DMS 273 (cell line): ENCODE measurements at regions not wholly inside any gene's neighbourhood (a gene's known extent, or its start where the extent isn't known, plus 50 kb on each side); places are given as distances from the start of the nearest gene placed in this dataset.

Experiments used
- DNase-seq: peaks from one replicate; lab custom pipeline; 2025; ENCODE audit not compliant: unreplicated experiment; lab: John Stamatoyannopoulos, UW

DNA sequence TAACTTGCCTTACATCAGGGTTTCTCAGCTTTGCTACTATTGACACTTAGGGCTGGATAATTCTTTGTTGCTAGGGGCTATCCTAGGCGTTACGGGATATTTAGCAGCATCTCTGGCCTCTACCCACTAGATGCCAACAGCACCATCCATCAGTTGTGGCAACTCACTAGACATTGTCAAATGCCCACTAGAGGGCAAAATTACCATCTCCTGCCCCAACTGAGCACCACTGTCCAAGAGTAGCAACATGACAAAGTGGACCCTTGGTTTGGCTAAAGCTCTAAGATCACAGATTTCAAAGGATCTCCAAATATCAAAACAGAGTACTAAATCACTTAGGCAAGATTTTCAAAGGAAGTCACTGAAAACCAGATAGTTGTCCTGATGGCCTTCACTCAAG is 251.7 kb upstream of the TBX3 start:
- DNase-seq, result peak; percentile 1

DNA sequence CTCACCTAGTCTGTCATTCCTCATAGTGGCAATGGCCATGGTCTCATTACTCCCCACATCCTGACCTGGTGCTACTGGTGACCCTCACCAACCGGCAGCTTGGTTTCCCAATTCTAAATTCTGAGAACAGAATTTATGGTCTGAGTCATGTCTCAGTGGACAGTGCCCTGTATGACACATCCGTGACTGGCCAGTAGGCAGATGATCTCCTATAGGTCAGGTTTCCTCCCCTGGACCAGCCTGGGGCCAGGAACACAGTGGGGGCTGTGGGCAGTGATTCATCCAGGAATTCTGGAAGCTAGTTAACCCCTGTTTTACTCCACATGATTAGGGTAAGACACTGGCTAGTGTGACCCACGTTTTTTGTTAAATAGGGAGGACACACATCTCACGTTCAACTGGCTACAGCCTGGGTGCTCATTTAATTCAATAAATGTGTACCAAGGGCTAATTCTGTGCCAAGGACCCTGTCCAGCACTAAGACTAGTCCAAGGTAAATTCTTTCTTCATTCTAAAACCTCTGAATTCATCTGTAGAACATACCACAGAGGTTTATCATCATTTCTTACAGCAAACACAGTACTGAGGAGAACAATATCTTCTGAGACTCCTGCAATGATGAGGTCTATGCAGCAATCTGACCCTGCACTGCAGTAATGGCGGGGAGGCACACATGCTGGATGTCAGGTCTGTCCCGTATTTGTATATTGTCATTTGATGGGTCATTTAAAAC is 249.6 kb upstream of the TBX3 start:
- no peak for DNase-seq

DNA sequence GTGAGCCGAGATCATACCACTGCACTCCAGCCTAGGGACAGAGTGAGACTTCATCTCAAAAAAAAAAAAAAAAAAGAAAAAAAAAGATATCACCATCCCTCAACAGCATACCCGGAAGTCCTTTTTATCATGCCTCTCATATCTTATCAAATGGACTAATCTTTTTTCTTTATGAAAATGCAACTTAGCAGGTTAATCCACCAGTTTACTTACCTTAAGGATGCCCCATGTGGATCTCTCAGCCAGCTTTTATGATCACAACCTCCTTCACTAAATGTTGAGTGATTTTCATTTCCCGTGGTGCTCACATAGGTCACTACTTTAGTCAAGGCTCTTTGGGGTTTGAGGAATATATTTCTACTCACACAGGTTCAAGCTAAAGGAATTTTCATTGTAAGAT is 248.8 kb upstream of the TBX3 start:
- DNase-seq, result no peak

DNA sequence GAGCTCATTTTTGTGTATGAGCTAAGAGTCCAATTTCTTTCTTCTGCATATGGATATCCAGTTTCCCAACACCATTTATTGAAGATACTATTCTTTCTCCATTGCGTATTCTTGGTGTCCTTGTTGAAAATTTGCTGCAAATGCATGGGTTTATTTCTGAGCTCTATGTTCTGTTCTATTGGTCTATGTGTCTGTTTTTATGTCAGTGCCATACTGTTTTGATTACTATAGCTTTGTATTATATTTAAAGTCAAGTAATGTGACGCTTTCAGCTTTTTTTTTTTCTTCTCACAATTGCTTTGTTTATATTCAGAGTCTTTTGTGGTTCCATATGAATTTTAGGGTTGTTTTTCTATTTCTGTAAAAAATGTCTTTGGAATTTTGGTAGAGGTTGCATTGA is 247.1 kb upstream of the TBX3 start:
- DNase-seq, result no peak

DNA sequence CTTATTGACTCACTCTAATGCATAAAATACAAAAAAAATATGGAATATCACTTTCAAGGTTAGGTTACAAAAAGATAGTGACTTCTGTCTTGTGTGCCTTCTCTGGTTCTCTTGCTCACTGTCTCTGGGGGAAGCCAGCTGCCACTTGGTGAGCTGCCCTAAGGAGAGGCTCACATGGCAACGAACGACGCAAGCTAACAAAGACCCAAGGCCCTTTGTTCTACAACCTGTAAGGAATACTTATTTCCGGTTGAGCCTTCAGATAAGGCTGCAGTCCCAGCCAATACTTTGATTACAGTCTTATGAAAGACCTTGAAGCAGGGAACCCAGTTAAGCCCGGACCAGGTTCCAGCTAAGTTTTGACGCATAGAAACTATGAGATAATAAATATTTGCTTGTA is 242.4 kb upstream of the TBX3 start:
- DNase-seq, result no peak

DNA sequence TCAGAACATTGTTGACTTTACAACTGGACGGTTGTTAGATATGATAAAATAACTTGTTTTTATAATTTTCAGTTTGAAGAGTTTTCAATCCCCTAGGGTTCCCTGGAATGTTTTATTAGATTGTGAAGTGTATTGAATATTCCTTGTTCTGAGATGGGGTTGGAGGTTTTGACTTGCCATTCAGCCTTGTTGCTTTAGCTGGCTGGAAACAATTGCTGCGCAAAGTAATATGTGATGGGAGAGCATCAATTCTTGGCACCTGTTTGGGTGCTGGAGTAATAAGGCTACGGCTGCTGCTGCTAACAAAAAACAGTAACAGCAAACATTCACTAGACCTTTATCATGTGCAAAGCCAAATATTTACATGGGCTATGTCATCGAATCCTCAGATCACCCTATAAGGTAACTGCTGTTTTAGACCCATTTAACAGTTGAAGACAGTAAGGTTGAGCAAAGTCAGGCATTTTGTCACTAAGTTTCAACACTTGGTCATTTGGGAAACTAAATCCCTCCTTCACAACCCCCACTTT is 241.0 kb upstream of the TBX3 start:
- no peak for DNase-seq

DNA sequence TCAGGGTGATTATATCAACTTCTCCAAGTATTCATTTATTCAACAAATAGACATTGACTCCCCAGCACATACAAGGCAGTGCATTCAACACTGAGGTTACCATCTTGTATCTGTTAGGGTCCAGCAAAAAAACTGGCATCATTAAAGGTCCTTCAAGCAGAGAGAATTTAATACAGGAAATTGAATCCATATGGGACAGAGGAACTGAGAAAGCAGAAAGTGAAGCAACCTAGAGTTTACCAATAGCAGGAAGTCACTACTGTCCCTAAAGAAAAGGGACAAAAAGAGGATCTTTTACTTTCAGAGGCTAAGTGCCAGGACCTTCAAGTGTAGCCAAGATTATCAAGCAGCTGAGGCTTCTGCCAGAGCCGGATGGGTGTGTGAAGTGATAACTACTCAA is 237.8 kb upstream of the TBX3 start:
- DNase-seq, result no peak

DNA sequence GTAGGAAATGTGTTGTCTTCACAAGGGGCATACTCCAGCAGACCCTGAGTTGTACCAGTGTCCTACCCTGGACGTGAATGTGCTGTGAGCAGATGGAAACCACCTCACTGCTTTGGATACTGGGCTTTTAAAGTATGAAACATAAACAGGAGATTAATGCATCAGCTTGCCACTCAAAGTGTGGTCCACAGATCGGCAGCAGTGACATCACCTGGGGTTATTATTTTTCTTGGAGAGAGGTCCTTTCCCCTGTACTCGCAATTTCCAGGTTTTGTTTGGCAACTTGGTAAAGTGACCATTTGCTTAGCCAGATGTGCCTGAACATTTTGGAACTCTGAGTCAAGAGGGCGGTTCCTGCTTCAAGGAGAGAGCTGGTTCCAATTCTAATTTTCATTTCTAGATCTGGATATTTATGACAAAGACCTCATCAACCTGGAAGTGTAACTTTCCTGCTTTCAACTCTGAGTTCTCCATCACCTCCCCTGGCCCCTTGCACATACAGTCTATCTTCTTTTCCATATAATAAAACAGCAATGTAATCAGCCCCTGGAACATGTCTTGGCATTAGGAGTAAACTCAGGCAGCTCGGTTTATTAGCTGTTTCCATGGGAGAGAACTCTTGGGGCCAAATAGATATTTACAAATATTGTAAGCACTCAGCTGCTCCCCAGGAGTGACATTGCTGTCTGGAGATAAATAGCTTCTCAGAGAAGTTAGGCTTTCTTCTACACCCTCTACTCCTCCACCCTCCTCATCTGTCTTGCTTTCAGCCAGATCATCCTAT is 237.0 kb upstream of the TBX3 start:
- DNase-seq, result no peak

DNA sequence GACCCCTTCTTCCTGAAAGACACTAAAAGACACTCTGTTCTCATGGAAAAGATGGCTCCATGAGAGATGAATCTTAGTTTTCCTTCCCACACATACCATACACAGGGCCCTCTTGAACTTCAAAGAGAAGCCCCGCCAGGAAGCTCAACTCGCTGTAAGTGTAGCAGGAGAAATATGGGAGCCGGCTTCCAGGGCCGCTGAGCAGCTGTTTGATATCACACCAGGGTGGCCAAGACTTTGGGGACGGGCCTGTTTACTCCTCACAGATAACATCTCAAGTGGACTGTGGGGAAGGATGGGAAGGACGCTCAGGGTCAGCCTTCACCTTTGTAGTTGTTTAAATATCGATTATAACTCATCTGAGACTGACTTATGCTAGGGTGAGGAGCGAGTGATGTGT is 235.5 kb upstream of the TBX3 start:
- DNase-seq, result no peak

DNA sequence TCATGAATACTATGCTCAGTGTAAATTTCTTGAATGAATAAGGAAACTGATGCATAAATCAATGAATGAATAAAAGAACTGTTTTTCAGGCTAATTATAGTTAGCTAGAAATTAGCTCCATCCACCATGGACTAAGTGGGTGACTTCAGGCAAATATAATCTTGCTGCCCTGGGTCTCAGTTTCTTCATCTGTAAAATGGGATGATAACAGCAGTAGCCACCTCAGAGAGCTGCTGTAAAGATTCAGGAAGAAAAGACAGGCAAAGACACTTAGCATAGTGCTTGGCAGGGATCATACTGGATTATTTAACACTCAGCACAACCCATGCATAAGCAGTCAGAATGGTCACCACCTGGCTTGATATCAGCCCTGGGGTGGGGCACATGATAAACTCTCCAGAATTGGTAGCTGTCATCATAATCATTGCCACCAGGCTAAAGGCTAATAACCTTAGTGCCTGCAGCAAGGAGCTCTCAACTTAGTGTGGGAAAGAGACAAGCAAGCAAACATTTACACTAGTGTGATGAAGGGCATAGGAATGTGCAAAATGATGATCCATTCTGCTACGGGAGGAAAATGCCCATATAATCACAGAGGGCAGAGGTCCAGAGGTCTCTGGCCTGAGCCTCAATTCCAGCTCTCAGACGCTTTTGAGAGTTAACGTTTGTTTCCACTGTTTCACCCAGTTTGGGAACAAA is 234.7 kb upstream of the TBX3 start:
- no peak for DNase-seq

DNA sequence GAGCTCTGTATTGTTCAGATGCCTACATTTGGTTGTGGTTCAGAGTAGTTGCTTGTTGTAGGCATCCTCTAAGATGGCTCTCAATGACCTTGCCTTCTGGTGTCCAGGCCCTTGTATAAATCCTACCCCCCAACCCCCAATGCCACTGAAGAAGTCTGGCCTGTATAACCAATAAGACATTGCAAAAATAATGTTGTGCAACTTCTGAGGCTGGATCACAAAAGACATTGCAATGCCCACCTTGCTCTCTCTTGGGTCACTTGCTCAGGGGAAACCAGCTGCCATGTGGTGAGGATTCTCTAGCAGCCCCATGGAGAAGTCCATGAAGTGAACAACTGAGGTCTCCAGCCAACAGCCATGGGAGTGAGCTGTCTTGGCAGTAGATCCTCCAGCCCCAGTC is 234.0 kb upstream of the TBX3 start:
- no peak for DNase-seq

DNA sequence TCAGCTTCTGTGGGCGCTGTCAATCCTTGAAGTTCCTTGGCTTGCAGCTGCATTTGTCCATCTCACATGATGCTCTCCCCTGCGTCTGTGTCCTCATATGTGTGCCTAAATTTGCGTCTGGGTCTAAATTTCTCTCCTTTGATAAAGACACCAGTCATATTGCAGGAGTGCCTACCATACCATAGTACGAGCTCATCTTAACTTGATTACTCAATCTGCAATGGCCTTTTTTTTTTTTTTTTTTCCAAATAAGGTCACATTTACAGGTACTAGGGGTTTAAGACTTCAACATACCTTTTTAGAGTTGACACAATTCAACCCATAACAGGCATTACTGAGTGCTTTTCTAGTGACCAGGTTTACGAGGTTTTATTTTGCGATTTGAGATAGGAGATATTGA is 233.3 kb upstream of the TBX3 start:
- DNase-seq, result no peak

DNA sequence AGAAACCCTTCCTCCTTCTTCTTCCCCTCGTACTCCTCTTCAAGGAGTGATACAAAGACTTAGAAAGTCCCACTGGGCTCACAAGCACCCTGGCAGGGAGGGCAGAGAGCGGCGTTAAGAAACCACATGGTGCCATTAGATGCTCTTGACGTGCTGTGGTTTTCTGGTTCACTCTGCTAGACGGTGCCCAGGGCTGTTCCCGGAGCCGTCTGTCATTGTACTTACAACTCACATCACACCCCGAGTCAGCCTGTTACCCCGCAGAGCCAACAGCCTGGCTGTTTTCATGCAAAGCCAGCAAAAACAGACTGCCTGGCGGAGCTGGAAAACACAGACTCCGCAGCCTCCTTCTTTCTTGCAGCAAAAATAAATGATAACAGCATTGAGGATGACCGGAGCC is 232.6 kb upstream of the TBX3 start:
- DNase-seq, result no peak

DNA sequence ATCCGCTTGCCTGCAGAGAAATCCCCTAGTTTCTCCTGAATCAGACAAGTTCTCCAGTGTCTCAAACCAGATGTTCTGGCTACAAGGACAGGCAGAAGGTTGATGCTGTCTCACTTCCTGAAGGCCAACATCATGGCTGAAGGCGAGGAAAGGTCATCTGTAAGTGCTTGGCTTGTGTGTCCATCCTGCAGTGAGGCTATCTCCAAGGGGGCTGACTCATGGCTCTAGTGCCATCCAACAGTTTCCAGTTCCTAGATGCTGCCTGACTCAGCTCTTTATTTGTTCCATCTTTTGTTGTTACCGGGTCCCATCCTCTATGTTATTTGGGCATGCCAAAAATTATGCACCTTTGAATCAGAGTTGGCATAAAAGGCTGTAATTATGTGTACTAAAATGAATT is 232.1 kb upstream of the TBX3 start:
- no peak for DNase-seq

DNA sequence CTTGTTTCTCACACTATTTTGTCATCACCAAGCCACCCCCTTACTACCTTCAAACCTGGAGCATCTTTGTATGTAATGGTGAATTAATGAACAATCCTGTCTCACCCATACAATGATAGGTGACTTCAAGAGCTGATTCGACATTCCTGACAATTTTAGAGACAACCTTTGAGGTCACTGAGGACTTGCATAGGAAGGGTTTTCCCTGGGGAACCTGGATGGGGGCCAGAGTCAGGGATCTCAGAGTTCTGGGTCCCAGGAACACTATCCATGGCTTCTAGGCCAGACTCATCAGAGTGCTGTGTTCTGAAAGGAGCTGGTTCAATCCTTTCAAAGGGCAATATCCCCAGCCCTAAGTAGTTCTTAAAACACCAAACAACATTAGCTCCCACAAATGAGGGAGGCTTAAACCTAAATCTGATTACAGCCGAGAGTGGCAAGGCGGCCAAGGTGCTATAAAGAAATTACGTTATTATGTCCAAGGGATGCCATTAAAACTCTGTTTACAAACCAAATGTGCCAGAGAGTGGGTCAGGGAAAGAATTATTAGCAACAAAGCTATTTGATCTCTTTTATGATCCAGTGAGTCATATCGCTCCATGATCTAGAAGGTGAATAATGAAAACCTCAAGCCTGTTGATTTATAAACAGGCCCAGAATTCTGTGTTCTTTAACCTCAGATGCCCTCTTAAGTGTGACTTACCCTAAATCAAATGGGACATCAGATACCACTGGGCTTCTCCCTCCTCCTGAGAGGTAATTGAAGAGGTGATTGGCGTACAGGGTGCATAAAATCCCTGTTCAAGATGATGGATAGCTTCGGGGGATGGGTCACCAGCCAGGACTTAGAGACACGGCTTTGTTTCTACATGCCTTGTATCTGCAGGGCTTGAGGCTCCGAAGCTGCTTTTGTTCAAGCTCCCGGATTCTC is 230.2 kb upstream of the TBX3 start:
- DNase-seq, result no peak

DNA sequence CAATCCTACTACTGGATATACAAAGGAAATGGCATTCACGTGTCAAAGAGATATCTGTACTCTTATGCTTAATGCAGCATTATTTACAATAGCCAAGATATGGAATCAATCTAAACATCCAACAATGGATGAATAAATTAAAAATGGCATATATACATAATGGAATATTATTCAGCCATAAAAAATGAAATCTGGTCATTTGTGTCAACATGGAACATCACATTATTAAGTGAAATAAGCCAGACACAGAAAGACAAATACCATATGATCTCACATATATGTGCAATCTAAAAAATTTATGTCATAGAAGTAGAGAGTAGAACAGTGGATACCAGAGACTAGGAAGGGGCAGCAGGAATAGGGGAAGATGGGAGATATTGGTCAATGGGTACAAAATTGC is 228.8 kb upstream of the TBX3 start:
- DNase-seq, result no peak

DNA sequence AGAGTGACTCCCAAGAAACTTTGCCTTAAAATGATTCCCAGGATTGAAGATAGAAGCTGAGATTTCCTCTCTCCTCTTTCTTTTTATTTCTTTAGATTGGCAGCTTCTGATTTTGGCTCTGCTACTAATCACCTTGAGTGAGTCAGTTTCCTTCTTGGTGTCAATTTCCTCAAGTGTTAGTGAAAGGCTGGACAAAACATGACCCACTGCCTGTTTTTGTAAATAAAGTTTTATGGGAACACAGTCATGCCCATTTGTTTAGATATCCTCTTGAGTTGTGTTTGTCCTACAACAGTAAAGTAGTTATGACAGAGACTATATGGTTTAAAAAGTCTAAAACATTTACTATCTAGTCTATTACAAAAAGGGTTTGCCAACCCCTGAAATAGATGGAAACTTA is 227.2 kb upstream of the TBX3 start:
- DNase-seq, result no peak

DNA sequence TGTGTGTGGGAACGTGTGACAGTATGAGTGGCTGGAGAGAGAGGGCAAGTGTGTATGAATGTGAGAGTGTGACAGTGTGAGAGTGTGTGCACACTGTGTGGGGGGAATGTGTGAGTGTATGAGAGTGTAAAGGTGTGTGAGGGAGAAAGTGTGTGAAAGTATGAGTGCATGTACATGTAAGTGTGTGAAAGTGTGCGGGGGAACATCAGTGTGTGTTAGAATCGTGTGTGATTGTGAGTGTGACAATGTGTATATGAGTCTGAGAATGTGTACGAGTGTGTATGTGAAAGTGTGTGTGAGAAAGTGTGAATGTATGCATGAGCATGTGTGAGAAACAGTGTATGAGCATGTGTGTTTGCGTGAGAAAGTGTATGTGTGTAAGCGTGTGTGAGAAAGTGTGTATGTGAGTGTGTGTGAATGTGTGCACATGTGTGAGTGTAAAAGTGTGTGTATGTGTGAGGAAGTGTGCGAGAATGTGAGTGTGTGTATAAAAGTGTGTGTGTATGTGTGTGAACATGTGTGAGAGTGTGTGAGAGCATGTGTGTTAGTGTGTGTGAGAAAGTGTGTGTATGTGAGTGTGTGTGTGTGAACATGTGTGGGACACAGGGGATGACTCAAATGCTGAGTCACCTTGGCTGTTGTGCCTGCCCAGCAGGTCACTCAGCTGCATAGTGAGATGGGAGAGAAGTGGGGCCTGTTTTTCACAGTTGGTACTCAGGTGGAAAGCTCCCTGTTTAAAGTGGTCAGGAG is 220.5 kb upstream of the TBX3 start:
- DNase-seq, result no peak

DNA sequence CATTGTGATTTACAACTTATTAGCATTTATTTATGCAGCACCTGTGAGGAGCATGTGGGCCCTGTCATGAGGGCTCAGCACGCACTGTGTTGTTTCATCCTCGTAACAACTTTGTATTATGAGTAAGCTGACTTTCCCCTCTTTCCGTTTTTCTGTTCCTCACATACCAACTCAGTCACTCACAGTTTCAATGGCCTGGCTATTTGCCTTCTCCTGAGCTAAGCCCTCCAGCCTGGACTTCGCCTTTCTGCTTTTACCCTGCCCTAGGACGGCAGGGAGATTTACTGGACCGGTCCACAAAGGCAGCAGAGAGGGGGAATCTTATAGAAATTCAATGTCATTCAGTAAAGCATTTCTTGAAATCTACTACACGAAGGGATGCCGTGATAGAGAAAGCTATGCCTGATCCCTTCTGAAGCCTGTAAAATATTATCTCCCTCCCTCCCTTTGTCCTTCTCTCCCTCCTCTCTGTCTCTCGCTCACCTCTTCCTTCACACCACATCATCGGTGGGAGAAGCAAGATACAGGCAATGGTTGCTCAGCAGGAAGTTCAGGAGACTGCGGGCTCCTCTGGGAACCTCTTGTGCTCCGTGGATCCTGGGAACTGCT is 219.2 kb upstream of the TBX3 start:
- DNase-seq, result no peak

DNA sequence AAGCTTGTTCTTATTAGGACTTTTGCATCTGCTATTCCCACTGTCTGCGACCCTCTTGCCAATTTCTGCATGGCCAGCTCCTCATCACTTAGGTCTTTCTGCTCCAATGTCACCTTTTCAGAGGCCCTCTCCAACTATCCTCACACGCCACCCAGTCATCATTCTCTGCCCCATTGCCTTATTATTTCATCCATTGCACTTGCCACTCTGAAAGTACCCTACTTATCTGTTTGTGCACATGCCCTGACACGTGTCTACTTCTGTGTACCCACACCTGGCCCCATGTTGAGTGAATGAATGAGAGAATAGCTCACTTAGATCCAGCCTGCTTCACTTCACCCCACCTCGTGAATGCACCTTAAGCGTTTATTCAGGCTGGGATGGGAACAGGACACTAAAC is 218.7 kb upstream of the TBX3 start:
- DNase-seq, result no peak
